ENCODE measurements at regions not wholly inside any gene's neighbourhood (a gene's known extent, or its start where the extent isn't known, plus 50 kb on each side); places are given as distances from the start of the nearest gene placed in this dataset.

DNA sequence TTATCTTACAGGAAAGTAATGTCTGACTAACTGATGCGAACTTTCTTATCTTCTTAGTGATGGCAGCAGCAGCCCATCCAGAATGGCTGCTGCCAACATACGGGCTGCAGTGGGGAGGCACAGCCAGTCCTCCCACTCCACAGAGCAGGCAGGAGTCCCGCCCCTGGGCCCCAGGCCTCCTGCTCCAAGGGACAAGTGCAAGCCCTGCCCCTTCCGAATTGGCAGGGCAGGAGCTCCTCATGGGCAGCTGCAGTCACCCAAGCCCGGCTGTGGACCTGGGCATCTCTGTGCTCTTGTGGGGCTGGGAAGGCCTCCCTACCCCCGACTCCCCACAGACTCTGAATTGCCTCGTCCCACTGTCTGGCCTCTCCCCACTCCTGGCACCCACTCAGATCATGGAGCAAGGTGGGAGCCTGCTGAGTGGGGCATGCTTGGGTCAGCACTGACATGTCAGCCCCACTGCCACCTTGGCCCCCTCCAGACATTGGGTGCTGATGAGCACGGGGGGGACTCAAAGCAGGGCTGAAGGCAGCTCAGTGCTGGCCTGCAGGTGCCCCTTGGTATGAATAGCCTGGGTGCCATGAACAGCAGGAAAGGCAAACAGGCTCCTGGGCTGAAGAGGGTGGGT, 618.9 kb upstream of the KCNMB2 start:
- no peak for TF ChIP-seq GLIS3 (CRISPR knock-in tag; IDR thresholded peaks at IDR 0.05)
- TF ChIP-seq, protein P1, sequence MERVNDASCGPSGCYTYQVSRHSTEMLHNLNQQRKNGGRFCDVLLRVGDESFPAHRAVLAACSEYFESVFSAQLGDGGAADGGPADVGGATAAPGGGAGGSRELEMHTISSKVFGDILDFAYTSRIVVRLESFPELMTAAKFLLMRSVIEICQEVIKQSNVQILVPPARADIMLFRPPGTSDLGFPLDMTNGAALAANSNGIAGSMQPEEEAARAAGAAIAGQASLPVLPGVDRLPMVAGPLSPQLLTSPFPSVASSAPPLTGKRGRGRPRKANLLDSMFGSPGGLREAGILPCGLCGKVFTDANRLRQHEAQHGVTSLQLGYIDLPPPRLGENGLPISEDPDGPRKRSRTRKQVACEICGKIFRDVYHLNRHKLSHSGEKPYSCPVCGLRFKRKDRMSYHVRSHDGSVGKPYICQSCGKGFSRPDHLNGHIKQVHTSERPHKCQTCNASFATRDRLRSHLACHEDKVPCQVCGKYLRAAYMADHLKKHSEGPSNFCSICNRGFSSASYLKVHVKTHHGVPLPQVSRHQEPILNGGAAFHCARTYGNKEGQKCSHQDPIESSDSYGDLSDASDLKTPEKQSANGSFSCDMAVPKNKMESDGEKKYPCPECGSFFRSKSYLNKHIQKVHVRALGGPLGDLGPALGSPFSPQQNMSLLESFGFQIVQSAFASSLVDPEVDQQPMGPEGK (CRISPR knock-in tag; IDR thresholded peaks at IDR 0.05; ENCODE audit: borderline replicate concordance), result no peak
- TF ChIP-seq, protein P2, sequence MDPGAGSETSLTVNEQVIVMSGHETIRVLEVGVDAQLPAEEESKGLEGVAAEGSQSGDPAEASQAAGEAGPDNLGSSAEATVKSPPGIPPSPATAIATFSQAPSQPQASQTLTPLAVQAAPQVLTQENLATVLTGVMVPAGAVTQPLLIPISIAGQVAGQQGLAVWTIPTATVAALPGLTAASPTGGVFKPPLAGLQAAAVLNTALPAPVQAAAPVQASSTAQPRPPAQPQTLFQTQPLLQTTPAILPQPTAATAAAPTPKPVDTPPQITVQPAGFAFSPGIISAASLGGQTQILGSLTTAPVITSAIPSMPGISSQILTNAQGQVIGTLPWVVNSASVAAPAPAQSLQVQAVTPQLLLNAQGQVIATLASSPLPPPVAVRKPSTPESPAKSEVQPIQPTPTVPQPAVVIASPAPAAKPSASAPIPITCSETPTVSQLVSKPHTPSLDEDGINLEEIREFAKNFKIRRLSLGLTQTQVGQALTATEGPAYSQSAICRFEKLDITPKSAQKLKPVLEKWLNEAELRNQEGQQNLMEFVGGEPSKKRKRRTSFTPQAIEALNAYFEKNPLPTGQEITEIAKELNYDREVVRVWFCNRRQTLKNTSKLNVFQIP (CRISPR knock-in tag; IDR thresholded peaks at IDR 0.05; ENCODE audit: borderline replicate concordance, low read depth), result no peak

Data from SK-N-SH treated with all-trans-retinoic acid at 6 μM for 48 hours (cell line).